Ovary (tissue), 3 donors: ENCODE measurements at regions not wholly inside any gene's neighbourhood (a gene's known extent, or its start where the extent isn't known, plus 50 kb on each side); places are given as distances from the start of the nearest gene placed in this dataset.

Experiments used
- POLR2A ChIP-seq: fragments of 450-650 bp; IDR thresholded peaks from one replicate; pipeline ENCODE4 v1.6.1; 2017; ENCODE audit warnings: antibody characterized with exemption, mild to moderate bottlenecking, moderate library complexity
- TF ChIP-seq, protein P1 (sequence below), 3 donors: fragments of 450-650 bp in 2 of 3; fragments of 200-600 bp in 1 of 3; IDR thresholded peaks; one replicate each; pipeline versions ENCODE4 v1.5.1 to v1.8.0; 2016 to 2022; ENCODE audit warnings: antibody characterized with exemption in 3 of 3, mild to moderate bottlenecking in 1 of 3
- donor health status: DM: no; HTN: no; CAD: no.

DNA sequence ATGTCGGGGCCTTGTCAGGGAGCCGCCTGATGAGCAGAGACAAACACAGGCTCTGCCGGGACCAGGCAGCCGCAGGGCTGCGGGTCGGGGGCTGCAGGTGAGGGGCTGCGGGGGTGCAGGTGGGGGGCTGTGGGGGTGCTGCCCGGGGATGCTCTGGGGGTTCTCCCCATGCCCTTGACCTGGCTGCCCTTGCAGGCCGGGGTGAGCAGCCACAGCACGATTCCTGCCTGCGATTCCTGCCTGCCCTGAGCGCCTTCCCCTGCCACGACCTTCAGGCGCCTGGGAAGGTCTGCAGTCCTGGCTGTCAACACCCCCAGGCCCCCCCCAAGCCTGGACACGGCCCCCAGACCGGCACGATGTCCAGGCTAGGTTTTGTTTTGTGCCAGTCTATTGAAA lies 106.3 kb downstream of the FAM53A start:
- TF ChIP-seq, protein P1, sequence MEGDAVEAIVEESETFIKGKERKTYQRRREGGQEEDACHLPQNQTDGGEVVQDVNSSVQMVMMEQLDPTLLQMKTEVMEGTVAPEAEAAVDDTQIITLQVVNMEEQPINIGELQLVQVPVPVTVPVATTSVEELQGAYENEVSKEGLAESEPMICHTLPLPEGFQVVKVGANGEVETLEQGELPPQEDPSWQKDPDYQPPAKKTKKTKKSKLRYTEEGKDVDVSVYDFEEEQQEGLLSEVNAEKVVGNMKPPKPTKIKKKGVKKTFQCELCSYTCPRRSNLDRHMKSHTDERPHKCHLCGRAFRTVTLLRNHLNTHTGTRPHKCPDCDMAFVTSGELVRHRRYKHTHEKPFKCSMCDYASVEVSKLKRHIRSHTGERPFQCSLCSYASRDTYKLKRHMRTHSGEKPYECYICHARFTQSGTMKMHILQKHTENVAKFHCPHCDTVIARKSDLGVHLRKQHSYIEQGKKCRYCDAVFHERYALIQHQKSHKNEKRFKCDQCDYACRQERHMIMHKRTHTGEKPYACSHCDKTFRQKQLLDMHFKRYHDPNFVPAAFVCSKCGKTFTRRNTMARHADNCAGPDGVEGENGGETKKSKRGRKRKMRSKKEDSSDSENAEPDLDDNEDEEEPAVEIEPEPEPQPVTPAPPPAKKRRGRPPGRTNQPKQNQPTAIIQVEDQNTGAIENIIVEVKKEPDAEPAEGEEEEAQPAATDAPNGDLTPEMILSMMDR (IDR thresholded peaks at IDR 0.05): no peak
- TF ChIP-seq POLR2A: no peak
